ENCODE measurements at regions not wholly inside any gene's neighbourhood (a gene's known extent, or its start where the extent isn't known, plus 50 kb on each side); places are given as distances from the start of the nearest gene placed in this dataset.
"Not testable (repeated sequence)": the region's sequence is repeated elsewhere in the genome, so short reads cannot be mapped to it uniquely, and the experiment has no call there.

- DNase-seq (ENCODE audit: low read depth in 1 of 2, low spot score in 1 of 2) = not testable (repeated sequence)
These were observed 56.8 kb downstream of the ATP6V0E2 start for GRCh38 chr7:149930374-149931068.

GRCh38 chr7:149933776-149934175 is 60.0 kb downstream of the ATP6V0E2 start:
- DNase-seq (ENCODE audit: low read depth in 1 of 2, low spot score in 1 of 2) = not testable (repeated sequence)

DNA sequence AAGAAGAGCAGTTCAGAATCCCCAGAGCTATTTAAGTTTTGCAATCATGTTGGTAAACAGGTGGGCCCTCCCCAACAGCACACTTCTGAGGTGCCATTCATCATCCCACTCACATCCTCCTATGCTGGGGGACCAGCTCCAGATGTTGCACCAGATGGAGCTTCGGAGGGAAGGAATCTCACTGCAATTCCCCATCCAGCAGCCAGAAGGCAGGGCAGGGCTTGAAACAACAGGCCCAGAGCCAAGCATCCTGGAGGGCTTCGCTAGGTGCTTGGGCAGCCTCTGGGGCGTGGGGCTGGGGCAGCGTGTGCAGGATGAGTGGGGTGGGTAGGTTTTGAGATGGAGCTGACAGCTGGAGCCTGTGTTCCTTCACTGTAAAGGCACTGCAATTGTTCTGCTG is 73.6 kb downstream of the ATP6V0E2 start:
- not testable (repeated sequence) for DNase-seq (ENCODE audit: low read depth in 1 of 2, low spot score in 1 of 2)

DNA sequence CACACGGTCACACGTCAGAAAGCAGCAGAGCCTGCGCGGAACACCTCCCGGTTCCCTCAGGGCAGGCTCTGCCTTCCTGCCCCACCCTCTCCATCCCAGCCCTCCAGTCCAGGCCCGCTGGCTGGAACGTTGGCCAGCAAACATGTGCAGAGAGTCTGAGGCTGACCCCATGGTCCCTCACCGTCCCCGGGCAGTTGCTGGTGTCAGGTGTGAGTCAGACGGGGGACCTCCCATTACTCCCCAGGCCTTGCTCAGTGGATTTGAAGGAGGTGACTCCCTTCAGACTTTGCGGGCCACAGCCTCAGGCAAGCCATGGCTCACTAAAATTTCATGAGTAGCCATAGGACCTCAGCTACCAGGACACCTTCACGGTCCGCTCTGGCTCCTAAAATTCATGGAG is 74.7 kb downstream of the ATP6V0E2 start:
- DNase-seq (ENCODE audit: low read depth in 1 of 2, low spot score in 1 of 2) = not testable (repeated sequence)

DNA sequence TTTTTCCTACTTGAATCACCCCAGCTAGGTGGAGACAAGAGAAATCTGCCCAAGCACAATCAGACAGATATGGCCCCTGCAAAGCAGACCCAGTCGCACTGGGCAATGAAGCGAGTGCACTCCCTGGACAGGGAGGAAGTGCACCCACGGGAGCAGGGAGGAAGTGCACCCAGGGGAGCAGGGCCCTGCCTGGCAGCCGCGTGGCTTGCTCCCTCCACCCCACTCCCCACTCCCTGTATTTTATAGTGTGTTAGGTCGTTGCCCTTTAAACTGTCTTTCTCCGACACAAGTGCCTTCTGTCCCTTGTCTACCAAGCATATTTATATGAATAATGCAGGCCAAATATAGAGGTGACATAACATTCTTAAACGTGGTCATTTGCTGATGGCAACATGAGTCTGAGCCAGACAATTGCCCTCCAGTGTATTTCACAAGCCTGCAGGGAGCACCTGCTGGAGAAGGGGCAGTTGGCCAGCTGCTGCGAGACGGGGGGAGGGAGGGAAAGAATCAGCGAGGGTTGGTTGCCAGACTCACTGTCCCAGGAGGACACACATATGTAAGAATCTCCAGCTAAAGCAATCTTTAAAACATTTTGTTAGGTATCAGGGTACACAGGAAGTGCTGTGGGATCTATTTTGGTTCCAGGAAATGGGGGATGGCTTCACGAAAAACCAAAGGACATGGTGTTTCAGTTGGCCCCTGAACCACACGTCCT is 76.3 kb downstream of the ATP6V0E2 start:
- not testable (repeated sequence) for DNase-seq (ENCODE audit: low read depth in 1 of 2, low spot score in 1 of 2)

GRCh38 chr7:149950578-149950924 is 76.8 kb downstream of the ATP6V0E2 start:
- DNase-seq (ENCODE audit: low read depth in 1 of 2, low spot score in 1 of 2) = not testable (repeated sequence)

DNA sequence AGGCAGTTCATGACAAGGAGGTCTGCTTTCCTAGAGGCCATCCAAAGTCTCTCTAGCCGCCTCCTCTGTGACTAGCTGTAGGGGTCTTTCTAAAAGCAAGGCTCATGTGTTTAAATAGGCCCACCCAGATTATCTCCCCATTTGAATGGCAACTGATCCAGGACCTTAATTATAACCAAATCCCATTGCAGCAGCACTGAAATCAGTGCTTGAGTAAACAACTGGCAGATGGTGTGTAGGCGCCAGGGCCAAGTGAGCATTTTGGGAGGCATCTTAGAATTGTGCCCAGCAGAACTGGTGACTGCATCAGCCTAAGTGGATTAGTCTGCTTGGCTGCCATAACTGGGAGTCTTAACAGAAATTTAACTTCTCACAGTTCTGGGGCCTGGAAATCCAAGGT is 77.8 kb downstream of the ATP6V0E2 start:
- DNase-seq (ENCODE audit: low read depth in 1 of 2, low spot score in 1 of 2) = not testable (repeated sequence)

DNA sequence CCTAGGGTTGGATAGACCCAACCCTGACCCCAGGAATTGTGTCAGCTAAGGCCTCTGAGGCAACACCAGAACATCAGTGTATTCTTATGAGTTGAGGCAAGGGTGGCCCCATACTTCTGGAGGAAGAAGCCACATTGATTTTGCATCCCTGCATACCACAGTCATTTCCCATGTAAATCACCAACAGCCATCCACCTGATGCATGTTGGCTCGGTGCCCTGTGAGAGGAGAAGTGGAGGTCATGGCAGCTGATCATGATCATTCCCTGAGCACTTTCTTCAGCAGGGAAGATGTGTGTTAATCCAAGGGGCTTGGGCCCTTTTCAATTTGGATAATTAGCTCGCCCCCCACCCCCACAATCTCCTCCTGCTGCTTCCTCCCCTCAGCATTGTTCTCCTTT is 85.1 kb downstream of the ATP6V0E2 start:
- not testable (repeated sequence) for DNase-seq (ENCODE audit: low read depth in 1 of 2, low spot score in 1 of 2)

DNA sequence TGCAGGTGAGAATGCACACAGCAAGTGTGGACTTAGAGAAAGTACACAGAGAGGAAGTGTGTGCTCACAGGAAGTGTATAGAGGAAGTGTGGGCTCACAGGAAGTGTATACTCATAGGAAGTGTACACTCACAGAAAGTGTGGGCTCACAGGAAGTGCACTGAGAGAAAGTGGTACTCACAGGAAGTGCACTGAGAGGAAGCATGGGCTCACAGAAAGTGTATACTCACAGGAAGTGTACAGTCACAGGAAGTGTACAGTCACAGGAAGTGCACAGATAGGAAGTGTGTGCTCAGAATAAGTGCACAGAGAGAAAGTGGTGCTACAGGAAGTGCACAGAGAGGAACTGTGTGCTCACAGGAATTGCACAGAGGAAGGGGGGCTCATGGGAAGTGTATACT is 87.1 kb downstream of the ATP6V0E2 start:
- peak in 1 of 2 donors; percentile 30 for DNase-seq (ENCODE audit: low read depth in 1 of 2, low spot score in 1 of 2)

DNA sequence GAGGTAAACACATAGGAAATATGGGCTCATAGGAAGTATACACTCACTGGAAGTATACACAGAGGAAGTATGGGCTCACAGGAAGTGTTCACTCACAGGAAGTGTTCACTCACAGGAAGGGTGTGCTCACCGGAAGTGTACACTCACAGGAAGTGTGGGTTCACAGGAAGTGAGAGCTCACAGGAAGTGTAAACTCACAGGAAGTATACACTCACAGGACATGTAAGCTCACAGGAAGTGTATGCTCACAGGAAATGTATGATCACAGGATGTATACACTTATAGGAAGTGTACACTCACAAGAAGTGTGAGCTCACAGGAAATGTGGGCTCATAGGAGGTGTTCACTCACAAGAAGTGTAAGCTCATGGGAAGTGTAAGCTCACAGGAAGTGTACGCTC is 88.1 kb downstream of the ATP6V0E2 start:
- DNase-seq (ENCODE audit: low read depth in 1 of 2, low spot score in 1 of 2) = peak in 1 of 2 donors; percentile 27

- DNase-seq (ENCODE audit: low read depth in 1 of 2, low spot score in 1 of 2) = not testable (repeated sequence)
These were observed 89.0 kb downstream of the ATP6V0E2 start for GRCh38 chr7:149962685-149963319.

DNA sequence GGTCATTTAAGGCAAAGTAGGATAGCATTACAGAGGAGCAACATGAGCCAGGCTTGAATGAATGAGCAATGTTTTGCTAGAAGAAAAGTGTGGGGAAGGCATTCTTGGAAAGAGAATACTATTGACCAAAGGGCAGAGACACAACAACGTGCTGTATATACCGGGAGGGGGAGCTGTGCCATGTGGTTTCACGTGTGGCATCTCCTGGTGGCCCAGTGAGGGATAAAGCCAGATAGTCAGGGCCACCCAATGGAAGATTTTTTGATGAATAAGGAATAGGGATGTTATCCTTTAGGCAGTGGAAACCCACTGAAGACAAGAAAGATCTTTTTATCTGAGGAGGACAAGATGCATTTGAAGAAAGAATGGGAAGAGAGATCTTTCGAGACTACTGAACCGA is 90.2 kb downstream of the ATP6V0E2 start:
- DNase-seq (ENCODE audit: low read depth in 1 of 2, low spot score in 1 of 2) = not testable (repeated sequence)

- not testable (repeated sequence) for DNase-seq (ENCODE audit: low read depth in 1 of 2, low spot score in 1 of 2)
These were observed 92.7 kb downstream of the ATP6V0E2 start for GRCh38 chr7:149966444-149966843.

- not testable (repeated sequence) for DNase-seq (ENCODE audit: low read depth in 1 of 2, low spot score in 1 of 2)
These were observed 99.2 kb downstream of the ATP6V0E2 start for GRCh38 chr7:149972977-149973376.

- DNase-seq (ENCODE audit: low read depth in 1 of 2, low spot score in 1 of 2) = not testable (repeated sequence)
These were observed 99.9 kb downstream of the ATP6V0E2 start for GRCh38 chr7:149973681-149974080.

- DNase-seq (ENCODE audit: low read depth in 1 of 2, low spot score in 1 of 2) = not testable (repeated sequence)
These were observed 101.8 kb downstream of the ATP6V0E2 start for GRCh38 chr7:149975608-149976007.

DNA sequence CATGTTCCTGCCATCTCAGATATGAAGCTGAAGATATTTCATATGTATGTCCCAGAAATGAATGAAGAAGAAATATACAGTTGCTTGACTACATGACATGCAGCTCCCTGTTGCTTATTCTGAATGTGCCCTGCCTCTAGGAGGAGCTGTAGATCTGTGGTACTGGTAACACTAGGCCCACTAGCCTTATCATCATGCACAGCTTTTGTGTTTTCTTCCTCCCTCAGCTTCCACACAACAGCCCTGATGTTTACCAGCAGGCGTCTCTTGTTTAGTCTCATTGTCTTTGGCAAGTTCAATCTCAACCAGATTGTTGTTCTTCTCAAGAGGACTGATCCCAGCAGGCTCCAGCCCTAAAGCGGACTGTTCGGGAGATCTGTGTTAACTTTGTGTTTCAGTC is 104.8 kb downstream of the ATP6V0E2 start:
- DNase-seq (ENCODE audit: low read depth in 1 of 2, low spot score in 1 of 2) = not testable (repeated sequence)

DNA sequence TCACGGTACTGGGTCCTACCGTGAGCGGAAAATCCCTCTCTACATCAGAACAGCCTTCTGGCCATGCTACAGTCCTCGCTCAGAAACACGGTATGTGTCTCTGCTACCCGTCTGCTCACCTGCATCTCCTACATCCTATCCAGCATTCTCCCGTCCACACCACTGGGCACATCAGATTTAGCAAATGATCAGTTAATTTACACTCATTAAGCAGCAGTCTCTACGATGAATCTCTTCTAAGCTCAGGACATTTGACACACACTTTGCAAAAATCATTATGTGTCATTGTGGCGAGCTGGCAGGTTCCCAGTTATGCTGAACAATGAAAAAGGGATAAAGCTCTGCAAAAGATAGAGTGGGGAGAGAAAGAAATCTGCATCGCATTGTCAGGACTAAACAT is 105.2 kb downstream of the ATP6V0E2 start:
- not testable (repeated sequence) for DNase-seq (ENCODE audit: low read depth in 1 of 2, low spot score in 1 of 2)

DNA sequence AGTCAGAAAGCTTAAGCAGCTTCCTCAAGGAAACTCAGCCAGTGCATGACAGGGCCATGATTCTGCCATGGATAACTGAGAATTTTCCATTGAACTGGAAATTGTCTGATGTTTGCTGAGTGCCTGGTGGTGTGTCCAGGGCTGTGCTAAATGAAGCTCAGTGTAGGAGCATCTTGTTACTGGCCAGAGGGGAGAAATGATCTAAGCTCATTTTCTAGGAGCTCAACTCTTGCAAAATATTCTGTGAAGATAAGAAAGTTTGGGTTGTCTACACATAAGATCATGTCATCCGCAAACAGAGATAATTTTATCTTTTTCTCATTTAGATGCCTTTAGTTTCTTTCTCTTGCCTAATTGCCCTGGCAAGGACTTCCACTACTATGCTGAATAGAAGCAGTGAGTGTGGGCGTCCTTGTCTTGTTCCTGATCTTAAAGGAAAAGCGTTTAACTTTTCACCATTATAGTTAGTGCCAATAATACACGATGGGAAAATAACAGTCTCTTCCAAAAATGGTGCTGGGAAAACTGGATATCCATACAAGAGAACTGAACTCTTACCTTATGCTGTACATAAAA is 108.9 kb downstream of the ATP6V0E2 start:
- DNase-seq (ENCODE audit: low read depth in 1 of 2, low spot score in 1 of 2) = not testable (repeated sequence)

DNA sequence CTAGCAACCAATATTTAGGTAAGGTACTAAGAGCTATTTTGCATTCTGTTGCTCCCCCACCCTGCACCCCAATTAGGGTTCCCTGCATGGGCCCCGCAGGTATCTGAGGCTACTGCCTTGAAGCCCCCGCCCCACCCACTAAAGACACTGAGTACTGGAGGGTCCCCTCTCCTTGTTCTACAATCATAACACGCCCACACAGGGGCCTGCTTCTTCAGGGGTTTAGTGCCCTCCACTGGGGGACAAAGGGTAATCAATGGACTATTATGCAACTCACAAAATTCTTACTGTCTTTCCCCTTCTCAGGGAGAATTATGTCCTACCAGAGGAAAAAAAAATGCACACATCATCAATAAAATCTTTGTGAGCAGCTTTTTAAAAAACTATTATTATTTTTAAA is 113.1 kb downstream of the ATP6V0E2 start:
- DNase-seq (ENCODE audit: low read depth in 1 of 2, low spot score in 1 of 2) = not testable (repeated sequence)

GRCh38 chr7:149991652-149992302 is 118.0 kb downstream of the ATP6V0E2 start:
- not testable (repeated sequence) for DNase-seq (ENCODE audit: low read depth in 1 of 2, low spot score in 1 of 2)

Measured in activated CD4-positive, alpha-beta T cell treated with anti-CD3 and anti-CD28 coated beads, Interleukin-2, amount 50 U/mL, for 24 hours (primary cell).